Activated naive CD4-positive, alpha-beta T cell treated with anti-CD3 and anti-CD28 coated beads, Interleukin-2, amount 10 ng/mL, durations not matched to agents 7 days and 5 days (primary cell): ENCODE measurements at regions not wholly inside any gene's neighbourhood (a gene's known extent, or its start where the extent isn't known, plus 50 kb on each side); places are given as distances from the start of the nearest gene placed in this dataset.
"Not testable (repeated sequence)": the region's sequence is repeated elsewhere in the genome, so short reads cannot be mapped to it uniquely, and the experiment has no call there.

Experiments
- CTCF ChIA-PET: fragments of 350-600 bp; sonication (Branson Sonifier 250); formaldehyde crosslinking; loops from one replicate; lab custom pipeline; 2021; ENCODE audit warnings: antibody characterized with exemption; lab: Charles Lee
- DNase-seq: peaks from one replicate; pipeline ENCODE4 v3.0.0-alpha.2; 2020
- H3K27ac Mint-ChIP-seq: one replicate; pipeline ENCODE4 v1.8.0; 2021; ENCODE audit warnings: mild to moderate bottlenecking, moderate library complexity, mixed read lengths
- H3K27me3 Mint-ChIP-seq: one replicate; pipeline ENCODE4 v1.8.0; 2021; ENCODE audit warnings: mild to moderate bottlenecking, mixed read lengths
- H3K36me3 Mint-ChIP-seq: one replicate; pipeline ENCODE4 v1.8.0; 2021; ENCODE audit warnings: mixed read lengths
- H3K4me1 Mint-ChIP-seq: one replicate; pipeline ENCODE4 v1.8.0; 2021; ENCODE audit warnings: mixed read lengths
- H3K4me3 Mint-ChIP-seq: one replicate; pipeline ENCODE4 v1.8.0; 2021; ENCODE audit warnings: mild to moderate bottlenecking, moderate library complexity, mixed read lengths
- H3K9me3 Mint-ChIP-seq: one replicate; pipeline ENCODE4 v1.8.0; 2021; ENCODE audit warnings: mixed read lengths

DNA sequence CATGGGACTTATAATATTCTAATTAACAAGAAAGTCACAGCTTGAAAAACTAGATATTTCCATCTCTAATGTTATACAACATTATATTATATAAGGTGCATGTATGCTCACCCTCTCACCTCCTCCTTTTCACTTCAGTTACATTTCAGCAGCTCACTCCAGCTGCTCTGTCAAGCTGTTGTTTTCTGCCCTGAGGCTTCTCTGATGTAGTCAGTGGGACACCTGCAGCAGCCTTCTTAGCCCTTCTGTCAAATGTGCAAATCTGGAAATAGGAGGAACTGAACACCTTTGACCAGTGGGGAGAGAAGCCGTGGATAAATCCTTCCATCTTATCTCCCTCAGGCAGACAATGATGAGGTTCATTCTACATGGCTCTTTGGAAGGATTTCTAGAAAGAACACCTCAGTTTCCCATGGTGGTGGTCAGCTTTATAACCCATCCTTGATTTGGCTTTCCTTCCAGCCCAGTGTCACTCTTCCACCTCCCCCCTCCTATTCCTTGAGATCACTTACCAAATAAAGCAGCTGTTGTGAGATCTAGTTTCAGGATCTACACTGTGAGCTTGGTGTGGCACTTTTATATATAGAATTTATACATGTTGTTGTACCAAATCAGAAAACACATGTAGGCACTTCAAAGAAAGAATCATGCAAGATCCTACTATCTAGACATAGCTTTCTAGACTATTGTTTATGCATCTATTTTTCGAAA, 79.6 kb upstream of the STK38L start:
- peaks cover 6% of the 10 kb centered on the region for H3K9me3 Mint-ChIP-seq
- DNase-seq, result no peak
- H3K4me3 Mint-ChIP-seq, result no peak overlapping the region
- H3K27ac Mint-ChIP-seq, result no peak overlapping the region
- H3K27me3 Mint-ChIP-seq, result peaks cover 4% of the 10 kb centered on the region
- CTCF ChIA-PET, result interaction anchor here (0.7 kb wide), 1 partner anchor 72 kb away, joined by 3 read pairs; no protein-coding TSS in a partner anchor
- no peaks in the 10 kb centered on the region for H3K36me3 Mint-ChIP-seq
- peaks cover 6% of the 10 kb centered on the region for H3K4me1 Mint-ChIP-seq

DNA sequence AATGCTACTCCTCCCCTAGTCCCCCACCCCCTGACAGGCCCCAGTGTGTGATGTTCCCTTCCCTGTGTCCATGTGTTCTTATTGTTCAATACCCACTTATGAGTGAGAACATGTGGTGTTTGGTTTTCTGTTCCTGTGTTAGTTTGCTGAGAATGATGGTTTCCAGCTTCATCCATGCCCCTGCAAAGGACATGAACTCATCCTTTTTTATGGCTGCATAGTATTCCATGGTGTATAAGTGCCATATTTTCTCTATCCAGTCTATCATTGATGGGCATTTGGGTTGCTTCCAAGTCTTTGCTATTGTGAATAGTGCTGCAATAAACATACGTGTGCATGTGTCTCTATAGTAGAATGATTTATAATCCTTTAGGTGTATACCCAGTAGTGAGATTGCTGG, 78.1 kb upstream of the STK38L start:
- H3K36me3 Mint-ChIP-seq, H3K4me1 Mint-ChIP-seq, H3K4me3 Mint-ChIP-seq, DNase-seq, H3K27me3 Mint-ChIP-seq, H3K27ac Mint-ChIP-seq, CTCF ChIA-PET: not testable (repeated sequence)
- peaks cover 15% of the 10 kb centered on the region for H3K9me3 Mint-ChIP-seq

DNA sequence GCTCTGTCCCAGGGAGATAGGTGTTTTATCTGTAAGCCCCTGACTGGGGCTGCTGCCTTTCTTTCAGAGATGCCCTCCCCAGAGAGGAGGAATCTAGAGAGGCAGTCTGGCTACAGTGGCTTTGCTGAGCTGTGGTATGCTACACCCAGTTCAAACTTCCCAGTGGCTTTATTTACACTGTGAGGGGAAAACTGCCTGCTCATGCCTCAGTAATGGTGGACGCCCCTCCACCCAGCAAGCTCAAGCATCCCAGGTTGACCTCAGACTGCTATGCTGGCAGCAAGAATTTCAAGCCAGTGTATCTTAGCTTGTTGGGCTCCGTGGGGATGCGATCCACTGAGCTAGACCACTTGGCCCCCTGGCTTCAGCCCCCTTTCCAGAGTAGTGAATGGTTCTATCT, 72.6 kb upstream of the STK38L start:
- H3K4me1 Mint-ChIP-seq, H3K27me3 Mint-ChIP-seq, CTCF ChIA-PET, H3K4me3 Mint-ChIP-seq, DNase-seq, H3K36me3 Mint-ChIP-seq, H3K27ac Mint-ChIP-seq: not testable (repeated sequence)
- peaks cover 22% of the 10 kb centered on the region for H3K9me3 Mint-ChIP-seq

DNA sequence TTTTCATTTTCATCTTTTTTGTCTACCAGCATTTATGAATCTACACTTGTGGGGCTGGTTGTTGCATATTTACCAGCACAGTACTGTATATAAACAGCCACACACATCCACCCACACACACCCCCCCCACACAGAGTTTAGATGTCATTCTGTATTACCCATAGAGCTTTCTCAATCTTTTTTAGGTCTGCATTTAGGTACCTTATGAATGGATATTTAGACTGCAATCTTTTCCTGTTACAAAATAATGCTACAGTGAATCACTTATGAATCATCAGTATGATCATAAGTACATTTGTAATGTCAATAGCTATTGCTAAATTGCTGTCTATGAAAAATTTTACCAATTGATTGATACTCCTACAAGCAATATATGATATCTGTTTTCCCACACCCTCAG, 67.3 kb upstream of the STK38L start:
- peaks cover 3% of the 10 kb centered on the region for H3K36me3 Mint-ChIP-seq
- H3K9me3 Mint-ChIP-seq, result peaks cover 7% of the 10 kb centered on the region
- H3K4me1 Mint-ChIP-seq, result peaks cover 23% of the 10 kb centered on the region
- no peak overlapping the region for H3K27ac Mint-ChIP-seq
- no peaks in the 10 kb centered on the region for H3K27me3 Mint-ChIP-seq
- CTCF ChIA-PET, result interaction anchor here (1.2 kb wide), 1 partner anchor 130 kb away, joined by 4 read pairs; no protein-coding TSS in a partner anchor
- H3K4me3 Mint-ChIP-seq, result no peak overlapping the region
- no peak for DNase-seq

DNA sequence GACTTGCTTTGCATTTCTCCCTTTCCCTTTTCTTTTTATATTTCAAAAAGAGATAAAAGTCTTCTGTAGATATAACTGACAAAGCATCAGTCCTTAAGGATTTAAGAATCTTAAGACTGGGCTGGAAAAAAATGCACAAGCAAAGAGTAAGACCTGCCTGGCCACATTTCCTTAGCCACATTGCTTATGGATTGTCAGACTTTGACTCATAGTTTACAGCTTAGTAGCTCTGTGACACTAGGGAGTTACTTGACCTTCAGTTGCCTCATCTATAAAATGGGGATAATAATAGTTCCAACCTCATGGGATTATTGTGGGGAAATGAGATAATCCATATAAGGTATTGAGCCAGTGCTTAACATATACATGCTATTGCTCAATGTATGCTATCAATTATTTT, 66.4 kb upstream of the STK38L start:
- H3K4me3 Mint-ChIP-seq, result no peak overlapping the region
- no peak for DNase-seq
- no peaks in the 10 kb centered on the region for H3K27me3 Mint-ChIP-seq
- CTCF ChIA-PET, result interaction anchor here (1.1 to 1.2 kb wide), 2 partner anchors 35 to 129 kb away, joined by 4 to 5 read pairs; no protein-coding TSS in a partner anchor
- no peaks in the 10 kb centered on the region for H3K36me3 Mint-ChIP-seq
- no peaks in the 10 kb centered on the region for H3K9me3 Mint-ChIP-seq
- H3K27ac Mint-ChIP-seq, result no peak overlapping the region
- H3K4me1 Mint-ChIP-seq, result peaks cover 23% of the 10 kb centered on the region

DNA sequence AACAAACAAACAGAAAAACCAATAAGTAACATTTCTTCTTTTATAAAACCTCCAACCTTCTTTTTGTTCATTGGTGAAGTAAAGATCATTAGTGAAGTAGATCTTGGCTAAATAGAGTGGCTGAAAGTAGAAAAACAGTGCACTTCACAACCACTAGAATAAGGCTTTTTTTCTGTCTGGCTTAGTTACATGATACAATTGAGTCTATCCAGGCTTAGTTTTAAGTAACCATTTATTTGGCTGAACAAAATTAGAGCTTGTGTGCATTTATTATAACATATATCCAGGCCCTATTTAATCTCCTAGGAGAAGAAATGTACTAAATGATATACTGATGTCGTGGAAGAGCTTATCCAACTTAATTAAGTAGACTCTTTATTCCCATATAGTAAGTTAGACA, 65.8 kb upstream of the STK38L start:
- no peaks in the 10 kb centered on the region for H3K36me3 Mint-ChIP-seq
- H3K27me3 Mint-ChIP-seq, result no peaks in the 10 kb centered on the region
- peaks cover 23% of the 10 kb centered on the region for H3K4me1 Mint-ChIP-seq
- DNase-seq, result no peak
- H3K9me3 Mint-ChIP-seq, result no peaks in the 10 kb centered on the region
- H3K4me3 Mint-ChIP-seq, result no peak overlapping the region
- no peak overlapping the region for H3K27ac Mint-ChIP-seq
- CTCF ChIA-PET, result interaction anchor here (0.7 to 1.1 kb wide), 2 partner anchors 36 to 66 kb away, joined by 3 to 5 read pairs; partner anchors contain the start of gene STK38L

DNA sequence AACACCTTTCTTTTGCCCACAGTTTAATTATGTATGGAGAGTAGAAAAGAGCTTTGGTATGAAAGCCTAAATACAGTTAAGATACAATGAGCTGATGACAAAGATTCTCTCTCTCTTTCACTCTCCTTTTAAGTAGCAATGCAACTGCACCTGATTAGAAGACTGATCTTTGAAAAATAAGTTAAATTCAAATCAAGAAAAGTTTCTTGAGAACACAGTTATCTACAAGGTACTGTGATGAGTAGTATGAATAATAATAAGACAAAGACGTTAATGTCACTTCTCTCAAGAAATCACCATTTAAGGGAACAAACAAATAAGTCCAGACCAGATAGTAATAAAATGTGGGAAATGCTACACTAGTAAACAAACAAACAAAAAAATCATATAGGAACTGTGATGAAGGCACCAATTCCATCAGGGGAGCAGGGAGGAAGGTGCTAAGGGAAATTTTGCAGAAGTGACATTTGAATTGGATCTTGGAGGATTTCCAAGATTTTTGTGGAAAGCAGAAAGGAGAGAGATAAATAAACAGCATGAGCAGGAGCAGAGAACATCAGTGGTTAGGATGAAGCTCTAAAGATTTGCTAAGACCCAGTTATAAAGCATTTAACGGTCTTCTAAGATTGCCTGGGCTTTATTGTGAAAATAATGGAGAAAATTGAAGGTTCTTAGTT, 65.2 kb upstream of the STK38L start:
- H3K4me3 Mint-ChIP-seq, result no peak overlapping the region
- H3K27me3 Mint-ChIP-seq, result no peaks in the 10 kb centered on the region
- no peaks in the 10 kb centered on the region for H3K9me3 Mint-ChIP-seq
- peaks cover 23% of the 10 kb centered on the region for H3K4me1 Mint-ChIP-seq
- no peak overlapping the region for H3K27ac Mint-ChIP-seq
- DNase-seq, result no peak
- no peaks in the 10 kb centered on the region for H3K36me3 Mint-ChIP-seq
- CTCF ChIA-PET, result interaction anchor here (0.7 to 1.2 kb wide), 3 partner anchors 13 to 65 kb away, joined by 3 to 5 read pairs (median 3); partner anchors contain the start of gene STK38L

DNA sequence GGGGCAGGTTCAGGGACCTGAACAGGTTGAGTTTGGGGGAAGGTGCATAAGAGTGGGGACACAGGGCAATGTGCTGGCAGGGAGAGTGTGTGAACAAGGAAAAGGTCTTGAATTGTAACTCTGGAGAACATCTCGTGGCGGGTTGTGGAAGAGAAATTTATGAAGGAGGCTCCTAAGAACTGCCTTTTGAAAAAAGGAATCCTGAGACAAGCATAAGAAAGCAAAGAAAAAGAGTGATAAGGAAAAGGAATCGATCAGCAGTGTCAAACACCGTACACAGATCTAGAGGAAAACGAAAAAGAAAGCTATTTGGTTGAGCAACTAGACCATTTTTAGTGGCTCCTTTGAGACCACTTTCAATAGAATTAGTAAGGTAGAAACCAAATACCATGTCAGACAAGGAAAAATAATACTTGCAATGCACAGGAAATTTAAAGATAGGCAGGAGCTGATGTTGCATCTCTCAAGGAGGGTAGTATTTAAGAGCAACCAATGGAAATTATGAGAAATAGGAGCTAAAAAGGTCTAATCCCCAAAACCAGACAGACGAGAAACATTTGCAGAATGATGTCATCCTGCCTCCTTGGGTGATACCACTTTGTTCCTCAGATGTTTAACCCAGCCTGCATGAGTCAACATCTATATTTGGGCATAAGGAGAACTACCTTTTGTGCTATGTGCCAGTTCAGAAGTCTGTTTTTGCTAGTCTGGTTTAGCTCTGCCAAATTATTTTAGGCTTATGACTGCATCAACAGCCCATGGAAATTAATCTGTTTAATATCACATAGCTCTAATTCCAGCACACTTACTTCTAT, 64.5 kb upstream of the STK38L start:
- H3K4me1 Mint-ChIP-seq, result peaks cover 25% of the 10 kb centered on the region
- H3K9me3 Mint-ChIP-seq, result no peaks in the 10 kb centered on the region
- peak; percentile 28 for DNase-seq
- CTCF ChIA-PET, result interaction anchor here (1.1 to 1.2 kb wide), 2 partner anchors 12 to 140 kb away, joined by 3 read pairs; no protein-coding TSS in a partner anchor
- no peaks in the 10 kb centered on the region for H3K27me3 Mint-ChIP-seq
- H3K36me3 Mint-ChIP-seq, result no peaks in the 10 kb centered on the region
- peak overlapping the region; percentile 7 for H3K27ac Mint-ChIP-seq
- no peak overlapping the region for H3K4me3 Mint-ChIP-seq

DNA sequence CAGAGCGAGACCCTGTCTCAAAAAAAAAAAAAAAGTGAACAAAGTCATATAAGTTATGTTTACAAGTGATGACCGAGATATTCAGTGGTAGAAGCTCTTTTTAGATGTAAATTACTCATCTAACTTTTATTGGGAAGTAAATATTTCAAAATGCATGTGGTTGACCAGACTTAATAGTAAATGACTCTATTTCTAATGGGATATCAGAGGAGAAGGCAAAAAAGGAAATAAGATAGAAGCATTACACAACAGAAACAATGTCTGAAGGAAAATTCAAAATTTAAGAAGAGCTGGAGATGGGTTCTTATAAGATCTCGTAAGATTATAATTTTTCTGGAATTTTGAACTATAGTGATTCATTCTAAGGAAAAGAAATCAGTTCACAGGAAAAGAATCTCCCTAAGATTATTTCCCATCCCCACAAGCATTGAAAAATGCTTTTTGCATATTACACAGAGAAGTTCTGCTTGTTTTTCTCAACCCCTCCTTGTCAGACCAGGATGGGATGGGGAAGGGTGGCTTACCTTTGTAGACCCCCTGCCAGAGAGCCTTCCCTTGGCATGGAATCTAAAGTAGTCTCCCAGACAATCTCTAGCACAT, 63.1 kb upstream of the STK38L start:
- H3K9me3 Mint-ChIP-seq, result no peaks in the 10 kb centered on the region
- H3K4me1 Mint-ChIP-seq, result peaks cover 32% of the 10 kb centered on the region
- DNase-seq, result no peak
- no peak overlapping the region for H3K4me3 Mint-ChIP-seq
- CTCF ChIA-PET, result interaction anchor here (1.1 kb wide), 1 partner anchor 142 kb away, joined by 3 read pairs; no protein-coding TSS in a partner anchor
- H3K27ac Mint-ChIP-seq, result no peak overlapping the region
- no peaks in the 10 kb centered on the region for H3K27me3 Mint-ChIP-seq
- H3K36me3 Mint-ChIP-seq, result no peaks in the 10 kb centered on the region

DNA sequence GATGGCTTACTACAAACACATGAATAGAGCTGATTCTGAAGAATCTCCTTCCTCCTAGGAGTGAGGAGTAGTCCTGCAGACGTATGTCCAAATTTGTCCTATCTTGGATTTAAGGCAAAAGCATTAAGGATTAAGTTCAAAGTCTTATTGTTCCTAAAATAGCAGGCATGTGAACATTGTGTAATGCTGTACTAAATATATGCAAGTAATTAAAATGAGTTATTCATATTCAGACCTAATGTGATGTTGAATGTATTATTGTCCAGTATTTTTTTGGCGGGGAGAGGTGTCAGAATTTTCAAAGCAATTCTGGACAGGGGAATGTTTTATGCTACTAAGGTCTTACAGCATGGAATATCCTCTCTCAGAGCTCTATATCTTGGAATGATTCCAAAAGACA, 60.7 kb upstream of the STK38L start:
- no peak for DNase-seq
- Mint-ChIP-seq H3K36me3 (no peaks in the 10 kb centered on the region), H3K4me1 (peaks cover 32% of the 10 kb centered on the region), H3K27me3 (no peaks in the 10 kb centered on the region), H3K27ac (no peak overlapping the region), H3K4me3 (no peak overlapping the region), H3K9me3 (no peaks in the 10 kb centered on the region)
- CTCF ChIA-PET, result interaction anchor here (0.6 kb wide), 1 partner anchor 152 kb away, joined by 3 read pairs; no protein-coding TSS in a partner anchor

DNA sequence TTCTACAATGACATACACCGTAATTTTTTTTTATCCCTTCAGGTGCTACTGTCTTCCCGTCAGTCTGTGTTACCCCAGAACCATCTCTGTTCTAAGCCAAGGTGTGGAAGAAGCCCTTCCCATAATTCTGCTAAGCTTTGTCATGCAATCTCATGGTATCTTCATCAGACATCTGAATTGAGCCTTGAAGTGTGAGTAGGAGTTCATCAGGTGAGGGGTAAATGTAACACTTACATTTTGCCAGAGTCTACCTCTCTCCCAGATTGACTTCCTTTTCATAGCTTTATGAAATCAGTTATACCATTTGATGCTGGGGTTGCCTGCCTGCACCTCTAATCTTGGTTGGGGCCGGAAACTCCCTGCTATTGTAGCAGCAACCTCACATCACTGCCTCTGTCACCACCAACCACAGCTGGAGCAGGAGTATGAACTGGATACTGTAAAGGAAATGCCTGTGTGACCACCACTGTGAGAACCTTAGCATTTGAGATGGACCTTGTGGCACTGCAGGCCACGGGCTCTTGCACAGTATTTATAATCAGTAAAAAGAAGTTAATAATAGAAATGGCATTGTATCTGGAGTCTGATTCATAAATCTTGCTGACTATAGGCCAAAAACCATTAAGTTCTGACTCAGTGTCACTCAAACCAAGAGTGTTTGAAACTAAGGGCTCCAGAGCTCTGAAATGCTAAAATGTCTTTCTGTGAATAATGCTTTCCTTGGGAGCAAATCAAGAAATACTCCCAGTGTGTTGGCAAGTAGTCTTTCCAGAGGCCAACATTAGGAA, 58.7 kb upstream of the STK38L start:
- DNase-seq, result peak; percentile 53
- Mint-ChIP-seq H3K4me3 (no peak overlapping the region), H3K27me3 (no peaks in the 10 kb centered on the region), H3K4me1 (peaks cover 12% of the 10 kb centered on the region), H3K36me3 (no peaks in the 10 kb centered on the region), H3K9me3 (no peaks in the 10 kb centered on the region), H3K27ac (no peak overlapping the region)
- CTCF ChIA-PET, result interaction anchor here (0.8 to 1.5 kb wide), 4 partner anchors 36 to 250 kb away, joined by 3 to 5 read pairs (median 3); partner anchors contain the start of gene STK38L

DNA sequence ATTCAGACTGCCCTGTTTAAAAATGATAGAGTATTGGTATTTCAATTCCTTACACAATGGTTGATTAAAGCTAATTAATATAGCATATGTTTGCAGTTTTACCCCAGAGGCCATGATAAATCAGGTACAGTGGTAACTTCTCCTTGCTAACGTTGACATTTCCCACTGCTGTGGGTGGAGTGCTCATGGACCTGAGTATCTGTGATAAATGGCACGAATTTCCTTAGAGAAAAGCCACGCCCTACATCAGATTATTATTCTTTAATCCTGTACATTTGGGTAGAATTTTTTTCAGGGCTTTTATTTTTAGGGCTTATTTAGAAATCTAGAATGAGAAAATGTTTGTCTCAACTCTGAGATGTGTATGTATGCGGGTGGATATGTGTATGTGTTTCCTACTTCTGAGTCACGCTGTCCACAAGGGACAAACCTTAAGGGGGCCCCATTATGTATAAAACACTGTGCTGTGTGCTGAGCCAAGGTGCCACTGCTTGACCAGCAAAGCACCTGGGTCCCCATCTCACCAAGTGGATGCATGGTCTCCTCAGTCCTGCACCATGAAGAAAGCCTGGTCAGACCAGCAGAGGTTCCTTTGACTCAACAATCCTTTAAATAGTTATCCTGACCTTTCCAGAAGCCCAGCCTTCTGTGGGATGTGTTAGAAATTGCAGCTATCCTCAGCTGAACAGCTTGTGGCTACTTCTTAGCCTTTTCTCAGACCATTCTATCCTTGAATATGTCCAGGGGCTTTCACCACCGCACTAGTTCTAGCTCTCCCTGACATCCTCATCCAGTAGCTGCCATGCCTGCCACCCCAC, 57.9 kb upstream of the STK38L start:
- CTCF ChIA-PET, result interaction anchor here (1.3 to 1.5 kb wide), 3 partner anchors 35 to 58 kb away, joined by 3 to 5 read pairs (median 3); partner anchors contain the start of gene STK38L
- DNase-seq, result no peak

More for the DNA sequence above, 57.9 kb upstream of the STK38L start:
- Mint-ChIP-seq H3K4me1 (peaks cover 9% of the 10 kb centered on the region), H3K4me3 (no peak overlapping the region), H3K27me3 (peaks cover 3% of the 10 kb centered on the region), H3K36me3 (no peaks in the 10 kb centered on the region), H3K27ac (no peak overlapping the region), H3K9me3 (no peaks in the 10 kb centered on the region)
